Astrocyte of the cerebellum (primary cell): ENCODE measurements at regions not wholly inside any gene's neighbourhood (a gene's known extent, or its start where the extent isn't known, plus 50 kb on each side); places are given as distances from the start of the nearest gene placed in this dataset.
"Not testable (repeated sequence)": the region's sequence is repeated elsewhere in the genome, so short reads cannot be mapped to it uniquely, and the experiment has no call there.

Experiments used
- DNase-seq: peaks from one replicate; pipeline ENCODE4 v3.0.0-alpha.2; 2011; ENCODE audit warnings: low read depth
- H3K4me3 ChIP-seq: 2 replicates; pipeline ENCODE4 v1.5.1; 2011; ENCODE audit warnings: mild to moderate bottlenecking, low read depth, low read length, moderate library complexity
- in situ Hi-C: cut with HindIII; loops from 2 replicates; pipeline ENCODE4 v1.10.0; 2017; ENCODE audit warnings: low sequenced_read_pairs
- TF ChIP-seq, protein P1 (sequence below): IDR thresholded peaks from 2 replicates; pipeline ENCODE4 v1.5.1; 2012; ENCODE audit warnings: low read length, low read depth, moderate library complexity, mild to moderate bottlenecking; ENCODE audit errors: missing control alignments

DNA sequence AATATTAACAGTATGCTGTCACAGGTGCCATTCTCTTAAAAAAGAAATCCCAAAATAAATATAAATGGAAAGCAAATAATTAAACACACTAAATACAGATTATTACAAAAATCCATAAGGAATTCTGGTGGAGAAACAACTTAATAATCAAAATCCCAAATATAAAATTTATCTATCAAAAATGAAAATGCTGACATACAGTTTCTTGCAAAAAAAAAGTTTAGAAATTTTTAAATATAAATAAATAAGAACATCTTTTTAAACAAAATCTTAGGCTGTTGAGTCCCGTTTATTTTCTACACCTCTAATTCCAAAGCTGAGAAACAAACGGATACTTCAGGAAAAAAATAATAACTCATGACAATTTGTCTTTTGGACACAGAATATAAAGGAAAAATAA is 625.5 kb downstream of the PRIM2 start:
- H3K4me3 ChIP-seq, in situ Hi-C loops, DNase-seq: not testable (repeated sequence)

DNA sequence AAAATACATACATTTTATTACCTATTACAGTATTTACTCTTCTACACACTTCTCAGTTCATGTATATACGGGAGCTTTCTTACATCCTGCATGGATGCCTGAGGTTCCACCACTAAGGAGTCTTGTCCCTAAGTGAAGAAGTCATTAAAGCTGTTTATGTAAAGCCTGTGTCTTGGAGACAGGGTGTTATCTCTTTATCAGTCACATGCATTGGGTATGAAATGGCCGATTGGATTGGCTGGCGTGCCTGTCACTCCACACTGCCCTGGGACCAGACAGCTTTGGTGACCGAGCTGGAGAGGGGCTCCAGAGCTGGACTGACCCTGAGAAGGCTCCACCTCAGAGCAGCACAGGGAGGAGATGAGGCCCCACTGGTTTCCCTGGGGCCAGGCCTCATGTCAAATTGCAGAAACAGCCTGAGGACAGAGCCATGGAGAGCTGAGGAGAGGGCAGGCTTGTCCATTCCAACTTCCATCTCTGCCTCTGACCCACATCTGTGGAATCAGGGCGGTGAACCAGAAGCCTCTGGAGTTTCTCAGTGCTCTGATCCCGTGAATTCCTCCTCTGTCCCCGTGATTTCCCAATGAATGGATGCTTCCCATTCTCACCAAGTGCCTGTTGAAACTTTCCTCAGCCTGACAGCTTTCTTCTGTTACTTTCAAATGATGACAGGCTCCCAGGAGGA is 628.8 kb downstream of the PRIM2 start:
- DNase-seq, H3K4me3 ChIP-seq, in situ Hi-C loops: not testable (repeated sequence)

GRCh38 chr6:57946769-57947091 is 629.3 kb downstream of the PRIM2 start:
- in situ Hi-C loops, DNase-seq: not testable (repeated sequence)

GRCh38 chr6:57948481-57948880 is 631.1 kb downstream of the PRIM2 start:
- in situ Hi-C loops: not testable (repeated sequence)

More at GRCh38 chr6:57946769-57947091, 629.3 kb downstream of the PRIM2 start:
- H3K4me3 ChIP-seq: not testable (repeated sequence)

DNA sequence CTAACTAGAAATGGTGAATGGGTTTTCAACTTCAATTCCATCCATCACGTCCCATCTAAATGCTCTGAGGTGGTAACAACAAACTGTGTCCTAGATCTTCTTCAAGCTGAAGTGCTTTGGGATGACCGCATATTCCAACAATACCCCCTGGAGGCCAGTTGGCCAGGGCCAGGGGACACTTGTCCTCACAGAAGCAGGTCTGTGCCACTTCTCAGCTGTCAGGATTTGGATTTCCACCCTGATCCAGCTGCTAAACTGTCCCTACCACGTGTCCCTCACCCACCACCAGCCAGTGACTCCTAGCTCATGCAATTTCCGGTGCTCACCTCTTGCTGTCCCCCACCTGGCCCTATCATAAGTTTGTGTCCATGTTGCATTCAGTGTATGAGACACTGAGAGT is 633.0 kb downstream of the PRIM2 start:
- H3K4me3 ChIP-seq, in situ Hi-C loops, DNase-seq: not testable (repeated sequence)

More at GRCh38 chr6:57948481-57948880, 631.1 kb downstream of the PRIM2 start:
- H3K4me3 ChIP-seq, DNase-seq: not testable (repeated sequence)

DNA sequence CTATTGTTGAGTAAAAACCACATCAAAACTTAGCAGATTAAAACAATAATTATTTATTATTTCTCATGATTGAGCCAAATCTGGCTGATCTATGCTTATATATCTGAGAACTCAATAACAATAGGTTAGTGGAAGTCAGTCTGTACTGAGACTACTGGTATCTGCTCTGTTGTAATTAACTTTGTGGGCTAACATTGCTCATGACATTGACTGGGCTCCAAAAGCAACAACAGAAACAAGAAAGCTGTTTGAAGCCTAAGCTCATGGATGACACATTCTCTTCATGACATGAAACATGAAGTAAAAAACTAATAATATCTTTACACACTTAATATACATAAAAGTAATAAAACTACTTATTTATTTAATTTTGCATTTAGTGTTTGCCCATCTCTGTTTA is 649.3 kb downstream of the PRIM2 start:
- in situ Hi-C loops, DNase-seq: not testable (repeated sequence)

GRCh38 chr6:57971956-57972355 is 654.5 kb downstream of the PRIM2 start:
- DNase-seq, in situ Hi-C loops, H3K4me3 ChIP-seq: not testable (repeated sequence)

More for the DNA sequence above, 649.3 kb downstream of the PRIM2 start:
- H3K4me3 ChIP-seq: not testable (repeated sequence)

DNA sequence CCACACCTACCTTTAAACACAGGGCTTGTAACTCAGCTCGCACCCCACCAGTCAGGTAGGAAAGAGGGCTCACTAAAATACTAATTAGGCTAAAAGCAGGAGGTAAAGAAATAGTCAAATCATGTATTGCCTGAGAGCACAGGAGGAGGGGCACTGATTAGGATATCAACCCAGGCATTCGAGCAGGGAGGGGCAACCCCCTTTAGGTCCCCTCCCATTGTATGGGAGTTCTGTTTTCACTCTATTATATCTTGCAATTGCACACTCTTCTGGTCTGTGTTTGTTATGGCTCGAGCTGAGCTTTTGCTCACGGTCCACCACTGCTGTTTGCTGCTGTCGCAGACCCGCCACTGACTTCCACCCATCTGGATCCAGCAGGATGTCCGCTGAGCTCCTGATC is 657.2 kb downstream of the PRIM2 start:
- H3K4me3 ChIP-seq: no peak overlapping the region
- in situ Hi-C loops: no loop called here
- no peak for DNase-seq
- TF ChIP-seq, protein P1, sequence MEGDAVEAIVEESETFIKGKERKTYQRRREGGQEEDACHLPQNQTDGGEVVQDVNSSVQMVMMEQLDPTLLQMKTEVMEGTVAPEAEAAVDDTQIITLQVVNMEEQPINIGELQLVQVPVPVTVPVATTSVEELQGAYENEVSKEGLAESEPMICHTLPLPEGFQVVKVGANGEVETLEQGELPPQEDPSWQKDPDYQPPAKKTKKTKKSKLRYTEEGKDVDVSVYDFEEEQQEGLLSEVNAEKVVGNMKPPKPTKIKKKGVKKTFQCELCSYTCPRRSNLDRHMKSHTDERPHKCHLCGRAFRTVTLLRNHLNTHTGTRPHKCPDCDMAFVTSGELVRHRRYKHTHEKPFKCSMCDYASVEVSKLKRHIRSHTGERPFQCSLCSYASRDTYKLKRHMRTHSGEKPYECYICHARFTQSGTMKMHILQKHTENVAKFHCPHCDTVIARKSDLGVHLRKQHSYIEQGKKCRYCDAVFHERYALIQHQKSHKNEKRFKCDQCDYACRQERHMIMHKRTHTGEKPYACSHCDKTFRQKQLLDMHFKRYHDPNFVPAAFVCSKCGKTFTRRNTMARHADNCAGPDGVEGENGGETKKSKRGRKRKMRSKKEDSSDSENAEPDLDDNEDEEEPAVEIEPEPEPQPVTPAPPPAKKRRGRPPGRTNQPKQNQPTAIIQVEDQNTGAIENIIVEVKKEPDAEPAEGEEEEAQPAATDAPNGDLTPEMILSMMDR: no peak

GRCh38 chr6:57975127-57975526 is 657.7 kb downstream of the PRIM2 start:
- in situ Hi-C loops, DNase-seq: not testable (repeated sequence)

GRCh38 chr6:57976371-57976770 is 658.9 kb downstream of the PRIM2 start:
- in situ Hi-C loops, H3K4me3 ChIP-seq, DNase-seq: not testable (repeated sequence)

More at GRCh38 chr6:57975127-57975526, 657.7 kb downstream of the PRIM2 start:
- not testable (repeated sequence) for H3K4me3 ChIP-seq

DNA sequence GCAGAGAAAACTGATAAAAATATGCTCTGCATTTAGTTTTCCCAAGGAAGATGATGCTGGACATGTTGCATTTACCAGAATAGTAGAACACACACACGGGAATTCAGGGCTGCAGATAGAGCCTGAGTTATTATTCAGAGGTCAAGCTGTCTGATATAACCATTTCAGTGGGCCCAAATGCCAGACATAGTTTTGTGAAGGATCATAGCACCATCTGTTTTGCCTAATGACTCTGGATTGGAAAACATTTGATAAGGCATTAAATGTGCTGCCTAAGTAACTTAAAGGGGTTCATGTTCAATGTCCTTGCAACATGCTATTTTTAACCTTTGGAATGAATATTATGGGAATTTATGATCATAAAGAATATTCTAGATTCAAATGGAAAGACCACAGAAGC is 666.2 kb downstream of the PRIM2 start:
- DNase-seq, in situ Hi-C loops, H3K4me3 ChIP-seq: not testable (repeated sequence)

DNA sequence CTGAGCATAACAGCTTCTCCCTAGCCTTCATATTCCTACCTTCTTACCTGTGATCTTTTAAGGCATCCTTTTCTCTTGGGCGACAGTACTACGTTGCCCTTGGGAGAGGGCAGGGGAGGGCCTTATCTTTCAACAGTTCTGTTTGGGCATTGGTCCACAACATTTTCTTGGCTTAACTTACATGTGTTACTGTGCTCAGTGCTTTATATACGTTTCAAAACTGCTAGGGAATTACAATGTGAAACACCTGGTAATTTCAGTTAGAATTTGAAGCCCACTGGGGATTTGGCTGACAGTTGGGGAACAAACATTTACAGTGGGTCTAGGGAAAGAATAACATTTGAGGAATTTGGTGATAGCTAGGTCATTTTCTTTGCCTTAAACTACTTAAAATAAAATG is 667.1 kb downstream of the PRIM2 start:
- H3K4me3 ChIP-seq, in situ Hi-C loops, DNase-seq: not testable (repeated sequence)

- H3K4me3 ChIP-seq, DNase-seq, in situ Hi-C loops: not testable (repeated sequence)
These were observed 668.3 kb downstream of the PRIM2 start for GRCh38 chr6:57985734-57986133.

DNA sequence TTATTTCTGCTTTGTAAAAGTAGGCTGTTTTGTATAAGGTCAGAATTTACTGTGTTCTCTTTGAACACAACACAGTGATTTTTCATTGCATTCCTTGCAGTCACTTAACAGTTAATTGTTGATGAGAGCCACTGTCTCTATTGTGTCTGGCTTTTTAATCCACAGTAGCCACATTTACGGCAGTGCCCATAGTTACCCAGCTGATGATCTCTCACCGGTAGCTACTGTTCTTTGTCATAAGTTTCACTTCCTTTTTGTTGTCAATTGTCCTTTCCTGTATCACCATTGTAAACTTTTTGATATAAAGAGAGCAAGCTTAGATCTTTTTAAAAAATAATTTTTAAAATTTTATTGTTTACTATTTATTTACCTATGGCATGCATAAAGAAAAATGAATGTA is 669.2 kb downstream of the PRIM2 start:
- H3K4me3 ChIP-seq, DNase-seq, in situ Hi-C loops: not testable (repeated sequence)

DNA sequence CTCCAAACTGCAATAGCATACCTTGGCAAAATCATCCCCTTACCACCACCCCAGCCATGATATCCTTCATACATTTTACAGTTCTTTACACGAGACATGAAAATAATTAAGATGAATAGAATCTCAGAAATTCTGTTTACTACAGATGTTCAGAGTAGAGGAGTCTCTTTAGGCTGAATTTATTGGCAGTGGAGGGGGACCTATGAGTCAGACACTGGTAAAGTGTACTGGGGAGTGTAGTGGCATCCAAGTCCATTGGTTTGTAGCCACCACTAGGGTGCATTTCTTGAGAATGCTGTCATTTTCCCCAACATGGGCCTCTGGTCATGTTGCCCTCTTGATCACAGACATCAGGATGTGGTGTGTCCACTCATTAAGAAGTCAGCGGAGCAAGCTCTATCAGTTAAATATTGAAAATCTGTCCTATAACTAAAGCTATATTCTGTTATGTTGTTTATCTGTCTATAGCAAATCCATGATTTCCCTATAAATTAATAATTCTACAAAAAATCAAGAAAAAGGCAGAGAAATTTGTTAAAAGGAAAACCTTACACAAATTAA is 672.2 kb downstream of the PRIM2 start:
- in situ Hi-C loops, DNase-seq, H3K4me3 ChIP-seq: not testable (repeated sequence)

GRCh38 chr6:57998858-57999619 is 681.6 kb downstream of the PRIM2 start:
- H3K4me3 ChIP-seq, DNase-seq, in situ Hi-C loops: not testable (repeated sequence)
